ENCODE measurements at regions not wholly inside any gene's neighbourhood (a gene's known extent, or its start where the extent isn't known, plus 50 kb on each side); places are given as distances from the start of the nearest gene placed in this dataset.

- H3K4me3 ChIP-seq, result no peak overlapping the region
- H3K4me1 ChIP-seq, result no peaks in the 10 kb centered on the region
- H3K27ac ChIP-seq, result no peak overlapping the region
- H3K9me3 ChIP-seq, result no peaks in the 10 kb centered on the region
- no peak for TF ChIP-seq POLR2A (IDR thresholded peaks at IDR 0.05)
- TF ChIP-seq, protein P1, sequence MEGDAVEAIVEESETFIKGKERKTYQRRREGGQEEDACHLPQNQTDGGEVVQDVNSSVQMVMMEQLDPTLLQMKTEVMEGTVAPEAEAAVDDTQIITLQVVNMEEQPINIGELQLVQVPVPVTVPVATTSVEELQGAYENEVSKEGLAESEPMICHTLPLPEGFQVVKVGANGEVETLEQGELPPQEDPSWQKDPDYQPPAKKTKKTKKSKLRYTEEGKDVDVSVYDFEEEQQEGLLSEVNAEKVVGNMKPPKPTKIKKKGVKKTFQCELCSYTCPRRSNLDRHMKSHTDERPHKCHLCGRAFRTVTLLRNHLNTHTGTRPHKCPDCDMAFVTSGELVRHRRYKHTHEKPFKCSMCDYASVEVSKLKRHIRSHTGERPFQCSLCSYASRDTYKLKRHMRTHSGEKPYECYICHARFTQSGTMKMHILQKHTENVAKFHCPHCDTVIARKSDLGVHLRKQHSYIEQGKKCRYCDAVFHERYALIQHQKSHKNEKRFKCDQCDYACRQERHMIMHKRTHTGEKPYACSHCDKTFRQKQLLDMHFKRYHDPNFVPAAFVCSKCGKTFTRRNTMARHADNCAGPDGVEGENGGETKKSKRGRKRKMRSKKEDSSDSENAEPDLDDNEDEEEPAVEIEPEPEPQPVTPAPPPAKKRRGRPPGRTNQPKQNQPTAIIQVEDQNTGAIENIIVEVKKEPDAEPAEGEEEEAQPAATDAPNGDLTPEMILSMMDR (IDR thresholded peaks at IDR 0.05), result no peak
- intact Hi-C loops (cut with DNase I), result no loop called here
- no peak for ATAC-seq
- WGBS (ENCODE audit: insufficient coverage, low coverage, low lambda C conversion rate, missing lambda C conversion rate), result 72% methylated on average over 4 of the region's 6 CpGs
- no peaks in the 10 kb centered on the region for H3K27me3 ChIP-seq
- DNase-seq, result no peak
- H3K36me3 ChIP-seq, result no peaks in the 10 kb centered on the region
Measured at GRCh38 chr3:124272605-124273151, 280.8 kb upstream of the ROPN1 start.

GRCh38 chr3:124273651-124274050 is 281.7 kb upstream of the ROPN1 start:
- Histone ChIP-seq H3K36me3 (no peaks in the 10 kb centered on the region), H3K9me3 (no peaks in the 10 kb centered on the region), H3K4me3 (no peak overlapping the region), H3K27me3 (no peaks in the 10 kb centered on the region), H3K4me1 (no peaks in the 10 kb centered on the region), H3K27ac (no peak overlapping the region)
- no CpG with 5 or more reads among the region's 3 CpGs for WGBS (ENCODE audit: insufficient coverage, low coverage, low lambda C conversion rate, missing lambda C conversion rate)
- intact Hi-C loops (cut with DNase I), result no loop called here
- DNase-seq (no peak), ATAC-seq (no peak)
- TF ChIP-seq, protein P1 (IDR thresholded peaks at IDR 0.05), result no peak
- TF ChIP-seq POLR2A (IDR thresholded peaks at IDR 0.05), result no peak

GRCh38 chr3:124274051-124274450 is 282.1 kb upstream of the ROPN1 start:
- H3K4me3 ChIP-seq, result no peak overlapping the region
- H3K9me3 ChIP-seq, result no peaks in the 10 kb centered on the region
- intact Hi-C loops (cut with DNase I), result no loop called here
- no peaks in the 10 kb centered on the region for H3K4me1 ChIP-seq
- H3K36me3 ChIP-seq, result no peaks in the 10 kb centered on the region
- ATAC-seq, result no peak
- H3K27me3 ChIP-seq, result no peaks in the 10 kb centered on the region
- DNase-seq, result no peak
- WGBS (ENCODE audit: insufficient coverage, low coverage, low lambda C conversion rate, missing lambda C conversion rate), result 83% methylated on average over 4 of the region's 8 CpGs
- TF ChIP-seq POLR2A (IDR thresholded peaks at IDR 0.05), result no peak
- TF ChIP-seq, protein P1 (IDR thresholded peaks at IDR 0.05), result no peak
- H3K27ac ChIP-seq, result no peak overlapping the region

DNA sequence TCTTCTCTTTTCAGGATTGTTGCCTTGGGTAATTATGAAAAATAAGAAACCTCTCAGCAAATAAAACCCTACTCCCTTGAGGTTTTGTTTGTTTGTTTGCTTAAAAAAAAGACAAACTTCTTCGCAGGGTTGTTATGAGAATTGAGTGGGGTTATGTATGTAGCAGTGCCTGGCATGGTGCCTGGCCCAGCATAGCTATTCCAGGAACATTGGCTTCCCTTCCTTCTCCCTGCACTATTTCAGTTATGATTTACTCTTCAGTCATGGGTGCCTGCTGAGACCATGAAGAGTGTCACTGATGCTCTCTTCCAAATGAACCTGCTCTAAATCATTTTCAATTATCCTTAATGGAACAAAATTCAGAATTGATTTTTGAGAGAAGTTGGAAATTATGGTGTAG is 283.5 kb upstream of the ROPN1 start:
- DNase-seq, result no peak
- TF ChIP-seq, protein P1 (IDR thresholded peaks at IDR 0.05), result no peak
- TF ChIP-seq POLR2A (IDR thresholded peaks at IDR 0.05), result no peak
- Histone ChIP-seq H3K36me3 (no peaks in the 10 kb centered on the region), H3K4me1 (no peaks in the 10 kb centered on the region), H3K9me3 (no peaks in the 10 kb centered on the region), H3K27ac (peak overlapping the region in 2 of 3 donors; percentile 11 to 13), H3K4me3 (no peak overlapping the region), H3K27me3 (no peaks in the 10 kb centered on the region)
- 63% methylated on average over 1 of the region's 1 CpG for WGBS (ENCODE audit: insufficient coverage, low coverage, low lambda C conversion rate, missing lambda C conversion rate)
- intact Hi-C loops (cut with DNase I), result no loop called here
- no peak for ATAC-seq

DNA sequence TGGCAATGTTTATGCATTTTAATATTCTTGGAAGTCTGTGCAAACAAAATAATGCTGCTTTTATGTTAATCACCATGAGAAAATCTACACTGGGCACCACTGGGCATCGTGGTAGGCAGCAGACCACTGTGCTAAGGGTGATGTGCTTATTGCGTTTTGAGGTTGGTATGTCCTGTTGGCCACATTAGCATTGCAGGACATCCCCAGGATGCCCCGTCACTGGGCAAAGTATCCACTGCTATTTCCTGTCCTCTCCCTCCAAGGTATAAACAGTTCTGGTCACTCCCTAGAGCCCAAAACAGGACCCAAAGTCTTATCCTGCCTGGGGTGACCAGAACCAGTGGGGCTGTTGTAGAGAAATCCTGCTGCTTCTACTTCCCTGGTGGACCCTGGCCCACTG is 284.2 kb upstream of the ROPN1 start:
- Histone ChIP-seq H3K4me1 (no peaks in the 10 kb centered on the region), H3K27ac (peak overlapping the region in 2 of 3 donors; percentile 15 to 38), H3K9me3 (no peaks in the 10 kb centered on the region), H3K4me3 (no peak overlapping the region), H3K27me3 (no peaks in the 10 kb centered on the region), H3K36me3 (no peaks in the 10 kb centered on the region)
- no peak for ATAC-seq
- DNase-seq, result no peak
- WGBS (ENCODE audit: insufficient coverage, low coverage, low lambda C conversion rate, missing lambda C conversion rate), result 60% methylated on average over 1 of the region's 3 CpGs
- TF ChIP-seq POLR2A (IDR thresholded peaks at IDR 0.05), result no peak
- TF ChIP-seq, protein P1 (IDR thresholded peaks at IDR 0.05), result no peak
- intact Hi-C loops (cut with DNase I), result no loop called here

Measured in right lobe of liver (tissue), 6 donors.